Calu3 (cell line): ENCODE measurements at regions not wholly inside any gene's neighbourhood (a gene's known extent, or its start where the extent isn't known, plus 50 kb on each side); places are given as distances from the start of the nearest gene placed in this dataset.

ENCODE experiments used
- BruUV-seq: library from RNA; stranded (reverse); fragments of 400-500 nt; replicated peaks from 2 replicates; lab custom pipeline; 2021; lab: Mats Ljungman, UMichigan
- CTCF ChIA-PET: fragments of 300-600 bp; sonication (Branson Sonifier 250); formaldehyde crosslinking; loops from one replicate; lab custom pipeline; 2022; ENCODE audit warnings: antibody characterized with exemption; lab: Charles Lee
- DNase-seq: peaks from one replicate; pipeline ENCODE4 v3.0.0; 2022
- H3K27ac Mint-ChIP-seq: one replicate; pipeline ENCODE4 v1.8.0; 2022; ENCODE audit warnings: mixed read lengths; ENCODE audit not compliant: unreplicated experiment
- H3K27me3 Mint-ChIP-seq: one replicate; pipeline ENCODE4 v1.8.0; 2022; ENCODE audit warnings: mixed read lengths; ENCODE audit not compliant: unreplicated experiment
- H3K36me3 Mint-ChIP-seq: one replicate; pipeline ENCODE4 v1.8.0; 2022; ENCODE audit warnings: mild to moderate bottlenecking, moderate library complexity, mixed read lengths; ENCODE audit not compliant: insufficient read depth, unreplicated experiment
- H3K4me1 Mint-ChIP-seq: one replicate; pipeline ENCODE4 v1.8.0; 2022; ENCODE audit warnings: mild to moderate bottlenecking, low read depth, mixed read lengths; ENCODE audit not compliant: unreplicated experiment
- H3K4me3 Mint-ChIP-seq: one replicate; pipeline ENCODE4 v1.8.0; 2022; ENCODE audit warnings: mild to moderate bottlenecking, low read depth, moderate library complexity, mixed read lengths; ENCODE audit not compliant: unreplicated experiment
- H3K9me3 Mint-ChIP-seq: one replicate; pipeline ENCODE4 v1.8.0; 2022; ENCODE audit warnings: low read depth, mixed read lengths; ENCODE audit not compliant: unreplicated experiment
- CTCF ChIP-seq: fragments of 200-600 bp; IDR thresholded peaks from one replicate; pipeline ENCODE4 v1.8.0; 2022; ENCODE audit warnings: antibody characterized with exemption; ENCODE audit not compliant: unreplicated experiment
- intact Hi-C: fragments of 100-400 bp; cut with micrococcal nuclease; formaldehyde crosslinking; loops from one replicate; pipeline ENCODE4 v1.10.0; 2022; ENCODE audit not compliant: unreplicated experiment

- DNase-seq = no peak
- H3K9me3 Mint-ChIP-seq = peaks cover 4% of the 10 kb centered on the region
- TF ChIP-seq CTCF = no peak
- intact Hi-C loops = no loop called here
- no peak overlapping the region for H3K4me3 Mint-ChIP-seq
- H3K27ac Mint-ChIP-seq = no peak overlapping the region
- no peaks in the 10 kb centered on the region for H3K4me1 Mint-ChIP-seq
- CTCF ChIA-PET = no interaction called here
- peaks cover 8% of the 10 kb centered on the region for H3K27me3 Mint-ChIP-seq
- no TSS peak for BruUV-seq
- H3K36me3 Mint-ChIP-seq = no peaks in the 10 kb centered on the region
Observed at GRCh38 chr14:49362916-49363315, 223.3 kb downstream of the RPS29 start.

GRCh38 chr14:49339130-49339529, 247.1 kb downstream of the RPS29 start:
- Mint-ChIP-seq H3K9me3 (no peaks in the 10 kb centered on the region), H3K4me3 (no peak overlapping the region), H3K27ac (no peak overlapping the region), H3K4me1 (no peaks in the 10 kb centered on the region), H3K36me3 (no peaks in the 10 kb centered on the region), H3K27me3 (no peaks in the 10 kb centered on the region)
- no peak for TF ChIP-seq CTCF
- DNase-seq = no peak
- intact Hi-C loops = no loop called here
- no TSS peak for BruUV-seq
- CTCF ChIA-PET = no interaction called here

GRCh38 chr14:49319810-49320209, 266.4 kb downstream of the RPS29 start:
- no peak for TF ChIP-seq CTCF
- Mint-ChIP-seq H3K9me3 (no peaks in the 10 kb centered on the region), H3K36me3 (no peaks in the 10 kb centered on the region), H3K4me3 (no peak overlapping the region), H3K4me1 (no peaks in the 10 kb centered on the region), H3K27me3 (peaks cover 59% of the 10 kb centered on the region), H3K27ac (no peak overlapping the region)
- intact Hi-C loops = no loop called here
- BruUV-seq = no TSS peak
- CTCF ChIA-PET = no interaction called here
- DNase-seq = no peak

GRCh38 chr14:49315570-49315969, 270.6 kb downstream of the RPS29 start:
- H3K9me3 Mint-ChIP-seq = no peaks in the 10 kb centered on the region
- no peak for TF ChIP-seq CTCF
- intact Hi-C loops = no loop called here
- no peaks in the 10 kb centered on the region for H3K4me1 Mint-ChIP-seq
- no peaks in the 10 kb centered on the region for H3K36me3 Mint-ChIP-seq
- no peak for DNase-seq
- BruUV-seq = no TSS peak
- CTCF ChIA-PET = no interaction called here
- H3K27me3 Mint-ChIP-seq = peaks cover 43% of the 10 kb centered on the region
- H3K27ac Mint-ChIP-seq = no peak overlapping the region
- no peak overlapping the region for H3K4me3 Mint-ChIP-seq
